ENCODE measurements at regions not wholly inside any gene's neighbourhood (a gene's known extent, or its start where the extent isn't known, plus 50 kb on each side); places are given as distances from the start of the nearest gene placed in this dataset.

- H3K23me2 ChIP-seq (ENCODE audit: insufficient read length, low read depth, low read length, poor library complexity, severe bottlenecking): no peaks in the 10 kb centered on the region
- no peaks in the 10 kb centered on the region for H3K4me1 ChIP-seq (ENCODE audit: insufficient read depth, low read length)
- H2AK5ac ChIP-seq (ENCODE audit: insufficient read length, low read length): no peak overlapping the region
- no peaks in the 10 kb centered on the region for H4K20me1 ChIP-seq (ENCODE audit: control insufficient read depth, insufficient read depth, insufficient read length)
- H3K27ac Mint-ChIP-seq: no peak overlapping the region; a peak in 1 of 7 replicates
- no peaks in the 10 kb centered on the region for H3K36me3 Mint-ChIP-seq (ENCODE audit: insufficient read depth in 1 of 3, low read depth in 3 of 3)
- H3K4ac ChIP-seq (ENCODE audit: low read depth, low read length): no peak overlapping the region
- no peak overlapping the region for H3T11ph ChIP-seq (ENCODE audit: low read length)
- peaks cover 2 to 5% of the 10 kb centered on the region in 2 experiments; a peak in 3 of 4 replicates for H3K4me1 Mint-ChIP-seq
- no peak overlapping the region for H4K5ac ChIP-seq (ENCODE audit: insufficient read length, low read depth, low read length)
- no peak overlapping the region for H3K4me3 Mint-ChIP-seq
- H3K23ac ChIP-seq (ENCODE audit: insufficient read length, low read depth, low read length): no peak overlapping the region
- no peak overlapping the region for H3K27ac ChIP-seq (ENCODE audit: insufficient read length, low read depth, low read length)
- no peak overlapping the region for H3K18ac ChIP-seq (ENCODE audit: insufficient read length, low read depth, low read length)
- no peak overlapping the region for H2BK15ac ChIP-seq (ENCODE audit: low read depth, low read length)
- WGBS (ENCODE audit: extremely low coverage, insufficient read length, low lambda C conversion rate): no CpG with 5 or more reads among the region's 2 CpGs
- H3K27me3 ChIP-seq (ENCODE audit: insufficient read depth, low read length): no peaks in the 10 kb centered on the region
- no peaks in the 10 kb centered on the region for H3K79me1 ChIP-seq (ENCODE audit: insufficient read depth, low read depth, low read length, poor library complexity, severe bottlenecking)
- H3K9me3 Mint-ChIP-seq: no peaks in the 10 kb centered on the region; a peak in 1 of 5 replicates
- no peak for DNase-seq
- H4K91ac ChIP-seq (ENCODE audit: insufficient read length, low read depth, low read length): no peak overlapping the region
- H2BK120ac ChIP-seq (ENCODE audit: low read depth, low read length, poor library complexity, severe bottlenecking): no peak overlapping the region
- no peak overlapping the region for H2BK12ac ChIP-seq (ENCODE audit: insufficient read length, low read depth, low read length)
- H4K8ac ChIP-seq (replicated peaks; ENCODE audit: insufficient read length, low read depth, low read length): no peak overlapping the region
- H2BK20ac ChIP-seq (ENCODE audit: low read depth, low read length, poor library complexity, severe bottlenecking): no peak overlapping the region
- H3K4me2 ChIP-seq (ENCODE audit: insufficient read depth, insufficient read length, low read length): no peak overlapping the region
- H3K9ac ChIP-seq (ENCODE audit: extremely low read depth, insufficient read length, low read length): no peak overlapping the region
- no peak overlapping the region for H2AFZ ChIP-seq (ENCODE audit: low read length)
- no peak overlapping the region for H2BK5ac ChIP-seq (ENCODE audit: insufficient read length, low read length)
- H3K27me3 Mint-ChIP-seq (ENCODE audit: low read depth): no peaks in the 10 kb centered on the region
- no peak for TF ChIP-seq CTCF (conservative IDR thresholded peaks at IDR 0.05)
- H3K56ac ChIP-seq (ENCODE audit: insufficient read length, low read depth, low read length): no peak overlapping the region
- no peak overlapping the region for H3K14ac ChIP-seq (ENCODE audit: insufficient read depth, low read length)
- H3K79me2 ChIP-seq (ENCODE audit: insufficient read depth, low read length): no peaks in the 10 kb centered on the region
- no peaks in the 10 kb centered on the region for H3K9me3 ChIP-seq (ENCODE audit: control insufficient read depth, low read depth, low read length)
These were observed 247.0 kb upstream of the NBEA start for GRCh38 chr13:34695063-34695462.

All from H9 (cell line).